Left ventricle myocardium inferior (tissue), 1 donor: ENCODE measurements at regions not wholly inside any gene's neighbourhood (a gene's known extent, or its start where the extent isn't known, plus 50 kb on each side); places are given as distances from the start of the nearest gene placed in this dataset.

Experiments used
- DNase-seq: peaks from one replicate; pipeline ENCODE4 v3.0.0-alpha.2; 2020
- H3K27ac ChIP-seq: fragments of 200-600 bp; replicated peaks from 2 replicates; pipeline ENCODE4 v1.8.0; 2021
- H3K27me3 ChIP-seq: fragments of 200-600 bp; 2 replicates; pipeline ENCODE4 v1.8.0; 2021; ENCODE audit warnings: low read depth
- H3K36me3 ChIP-seq: fragments of 200-600 bp; 2 replicates; pipeline ENCODE4 v1.8.0; 2021
- H3K4me1 ChIP-seq: fragments of 200-600 bp; 2 replicates; pipeline ENCODE4 v1.8.0; 2021
- H3K4me3 ChIP-seq: fragments of 200-600 bp; 2 replicates; pipeline ENCODE4 v1.8.0; 2021; ENCODE audit warnings: mild to moderate bottlenecking, moderate library complexity
- H3K9me3 ChIP-seq: fragments of 200-600 bp; replicated peaks from 2 replicates; pipeline ENCODE4 v1.8.0; 2021
- intact Hi-C: fragments of 100-400 bp; cut with micrococcal nuclease; formaldehyde crosslinking; loops from one replicate; pipeline ENCODE4 v1.11.0; 2022
- TF ChIP-seq, protein P1 (sequence below): fragments of 200-600 bp; IDR thresholded peaks from 2 replicates; pipeline ENCODE4 v1.8.0; 2021; ENCODE audit warnings: antibody characterized with exemption, mild to moderate bottlenecking, borderline replicate concordance
- donor health status: DM: no; HTN: yes; CAD: no; lungs with severe emphysema.

DNA sequence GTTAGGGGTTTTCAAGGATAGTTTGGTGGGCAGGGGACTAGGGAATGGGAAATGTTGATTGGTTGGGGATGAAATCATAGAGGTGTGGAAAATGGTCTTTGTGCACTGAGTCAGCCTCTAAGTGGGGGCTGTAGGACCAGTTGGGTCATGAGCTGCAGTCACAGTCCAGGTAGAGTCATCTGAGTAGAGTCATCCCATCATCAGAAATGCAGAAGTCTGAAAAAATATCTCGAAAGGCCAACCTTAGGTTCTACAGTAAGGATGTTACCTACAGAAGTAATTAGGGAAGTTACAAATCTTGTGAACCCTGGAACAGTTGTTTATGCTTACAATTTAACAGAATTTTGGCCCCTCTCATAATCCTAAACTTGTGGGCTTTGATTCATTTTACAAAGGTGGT lies 63.4 kb upstream of the AP1S2 start:
- H3K4me1 ChIP-seq = no peaks in the 10 kb centered on the region
- H3K9me3 ChIP-seq = no peaks in the 10 kb centered on the region
- no peaks in the 10 kb centered on the region for H3K36me3 ChIP-seq
- no peak overlapping the region for H3K27ac ChIP-seq
- no peaks in the 10 kb centered on the region for H3K27me3 ChIP-seq
- TF ChIP-seq, protein P1, sequence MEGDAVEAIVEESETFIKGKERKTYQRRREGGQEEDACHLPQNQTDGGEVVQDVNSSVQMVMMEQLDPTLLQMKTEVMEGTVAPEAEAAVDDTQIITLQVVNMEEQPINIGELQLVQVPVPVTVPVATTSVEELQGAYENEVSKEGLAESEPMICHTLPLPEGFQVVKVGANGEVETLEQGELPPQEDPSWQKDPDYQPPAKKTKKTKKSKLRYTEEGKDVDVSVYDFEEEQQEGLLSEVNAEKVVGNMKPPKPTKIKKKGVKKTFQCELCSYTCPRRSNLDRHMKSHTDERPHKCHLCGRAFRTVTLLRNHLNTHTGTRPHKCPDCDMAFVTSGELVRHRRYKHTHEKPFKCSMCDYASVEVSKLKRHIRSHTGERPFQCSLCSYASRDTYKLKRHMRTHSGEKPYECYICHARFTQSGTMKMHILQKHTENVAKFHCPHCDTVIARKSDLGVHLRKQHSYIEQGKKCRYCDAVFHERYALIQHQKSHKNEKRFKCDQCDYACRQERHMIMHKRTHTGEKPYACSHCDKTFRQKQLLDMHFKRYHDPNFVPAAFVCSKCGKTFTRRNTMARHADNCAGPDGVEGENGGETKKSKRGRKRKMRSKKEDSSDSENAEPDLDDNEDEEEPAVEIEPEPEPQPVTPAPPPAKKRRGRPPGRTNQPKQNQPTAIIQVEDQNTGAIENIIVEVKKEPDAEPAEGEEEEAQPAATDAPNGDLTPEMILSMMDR = no peak
- intact Hi-C loops = no loop called here
- H3K4me3 ChIP-seq = no peak overlapping the region
- no peak for DNase-seq

- intact Hi-C loops = no loop called here
- DNase-seq = no peak
- Histone ChIP-seq H3K4me1 (no peaks in the 10 kb centered on the region), H3K27ac (peak overlapping the region; percentile 59), H3K27me3 (no peaks in the 10 kb centered on the region), H3K9me3 (no peaks in the 10 kb centered on the region), H3K4me3 (no peak overlapping the region), H3K36me3 (no peaks in the 10 kb centered on the region)
- TF ChIP-seq, protein P1 = no peak
Observed at GRCh38 chrX:15916704-15917084, 62.1 kb upstream of the AP1S2 start.

DNA sequence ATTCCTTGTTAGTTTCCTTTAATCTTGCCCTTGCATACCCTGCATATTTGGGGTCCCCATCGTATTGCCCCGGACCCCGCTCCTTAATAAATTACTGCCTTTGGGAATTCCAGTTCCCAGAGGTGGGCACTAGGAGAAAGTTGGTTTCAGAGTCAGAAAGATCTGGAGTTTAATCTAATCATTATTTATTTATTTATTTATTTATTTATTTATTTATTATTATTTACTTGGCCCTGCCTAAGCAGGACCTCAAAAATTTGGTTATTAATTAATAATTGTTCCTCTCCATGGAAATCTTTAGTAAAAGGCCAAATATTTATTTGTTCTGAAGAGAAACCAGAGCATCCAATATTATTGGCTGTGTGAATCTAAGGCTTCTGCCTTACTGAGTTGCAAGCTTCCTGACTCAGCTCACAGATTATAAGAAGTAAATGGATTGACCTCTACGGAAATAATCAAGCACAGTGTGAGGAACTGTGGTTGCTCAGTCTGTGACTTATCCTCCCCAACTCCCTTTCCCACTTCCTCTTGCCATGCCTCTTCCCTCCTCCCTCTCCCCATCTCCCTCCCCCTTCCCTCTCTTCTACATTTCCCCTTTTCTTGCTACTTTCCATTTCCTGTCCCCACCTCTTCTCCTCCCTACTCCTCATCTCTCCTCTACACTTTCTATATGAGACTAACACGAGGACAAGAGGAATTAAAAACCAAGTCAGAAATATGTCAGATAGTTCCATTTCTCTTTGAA lies 61.5 kb upstream of the AP1S2 start:
- intact Hi-C loops = no loop called here
- Histone ChIP-seq H3K9me3 (no peaks in the 10 kb centered on the region), H3K27ac (peak overlapping the region; percentile 59), H3K4me1 (no peaks in the 10 kb centered on the region), H3K27me3 (no peaks in the 10 kb centered on the region), H3K4me3 (no peak overlapping the region), H3K36me3 (no peaks in the 10 kb centered on the region)
- TF ChIP-seq, protein P1 = no peak
- no peak for DNase-seq

- no peaks in the 10 kb centered on the region for H3K27me3 ChIP-seq
- no peaks in the 10 kb centered on the region for H3K9me3 ChIP-seq
- no peak overlapping the region for H3K4me3 ChIP-seq
- no peak for DNase-seq
- H3K27ac ChIP-seq = no peak overlapping the region
- H3K4me1 ChIP-seq = no peaks in the 10 kb centered on the region
- intact Hi-C loops = no loop called here
- no peaks in the 10 kb centered on the region for H3K36me3 ChIP-seq
- TF ChIP-seq, protein P1 = no peak
Observed at GRCh38 chrX:15914486-15914885, 59.9 kb upstream of the AP1S2 start.

DNA sequence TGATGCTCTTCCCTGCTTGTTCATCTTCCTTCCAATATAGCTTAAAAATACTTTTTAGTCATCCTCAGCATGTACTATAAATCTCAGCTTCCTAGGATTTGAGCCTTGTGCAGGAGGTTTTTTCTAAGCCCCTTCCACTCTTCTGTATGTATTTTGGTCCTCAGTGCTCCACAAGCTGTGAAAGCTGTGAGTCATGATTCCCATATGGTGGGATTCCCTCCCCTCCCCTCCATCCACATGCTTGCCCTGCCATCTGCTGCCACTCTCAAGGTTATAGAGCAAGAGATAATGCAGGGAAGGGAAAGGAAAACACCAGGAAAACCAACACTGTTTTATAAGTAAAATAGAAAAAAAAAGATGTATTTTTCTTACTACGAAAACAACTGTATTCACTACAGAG lies 58.5 kb upstream of the AP1S2 start:
- intact Hi-C loops = no loop called here
- no peaks in the 10 kb centered on the region for H3K27me3 ChIP-seq
- no peak overlapping the region for H3K27ac ChIP-seq
- no peak overlapping the region for H3K4me3 ChIP-seq
- no peaks in the 10 kb centered on the region for H3K9me3 ChIP-seq
- no peak for DNase-seq
- no peaks in the 10 kb centered on the region for H3K4me1 ChIP-seq
- TF ChIP-seq, protein P1 = no peak
- H3K36me3 ChIP-seq = no peaks in the 10 kb centered on the region
